H1 (cell line): ENCODE measurements at regions not wholly inside any gene's neighbourhood (a gene's known extent, or its start where the extent isn't known, plus 50 kb on each side); places are given as distances from the start of the nearest gene placed in this dataset.

ENCODE experiments used
- CTCF ChIA-PET: fragments of 300-600 bp; sonication (Branson Sonifier 250); formaldehyde crosslinking; loops from one replicate; lab custom pipeline; 2021; ENCODE audit not compliant: partially characterized antibody; lab: Charles Lee
- POLR2A ChIA-PET: fragments of 300-600 bp; sonication (Branson Sonifier 250); formaldehyde crosslinking; loops from one replicate; lab custom pipeline; 2021; ENCODE audit warnings: inconsistent platforms; ENCODE audit not compliant: partially characterized antibody; lab: Charles Lee
- DNase-seq, 2 experiments: peaks; one replicate each; pipeline versions ENCODE4 v3.0.0 to v3.0.0-alpha.2; 2010 to 2022; ENCODE audit warnings: low spot score in 2 of 2, low read depth in 1 of 2, mixed read lengths in 1 of 2
- FAIRE-seq: peaks from 2 replicates; lab custom pipeline; 2011; peaks lifted over from hg19 to GRCh38; lab: Jason Lieb, UNC
- H2AFZ ChIP-seq: 2 replicates; pipeline ENCODE4 v1.8.1; 2012; ENCODE audit warnings: low read length, inconsistent platforms
- H2AK5ac ChIP-seq: 2 replicates; pipeline ENCODE4 v1.6.1; 2013; ENCODE audit warnings: low read depth, low read length
- H2BK120ac ChIP-seq: replicated peaks from 2 replicates; pipeline ENCODE3; 2013; ENCODE audit warnings: low read depth, low read length, inconsistent platforms
- H2BK12ac ChIP-seq: 2 replicates; pipeline ENCODE4 v1.6.1; 2013; ENCODE audit warnings: low read depth, low read length
- H2BK15ac ChIP-seq: 2 replicates; pipeline ENCODE4 v1.6.1; 2013; ENCODE audit warnings: low read length
- H2BK20ac ChIP-seq: 2 replicates; pipeline ENCODE4 v1.6.1; 2013; ENCODE audit warnings: low read length
- H2BK5ac ChIP-seq: 2 replicates; pipeline ENCODE4 v1.6.1; 2013; ENCODE audit warnings: low read depth, low read length
- H3K14ac ChIP-seq: 2 replicates; pipeline ENCODE4 v1.6.1; 2013; ENCODE audit warnings: inconsistent platforms; ENCODE audit not compliant: insufficient read length
- H3K18ac ChIP-seq: 2 replicates; pipeline ENCODE4 v1.6.1; 2013; ENCODE audit warnings: low read length; ENCODE audit errors: extremely low read depth
- H3K23ac ChIP-seq: 2 replicates; pipeline ENCODE4 v1.6.1; 2013; ENCODE audit warnings: inconsistent platforms; ENCODE audit not compliant: insufficient read length
- H3K23me2 ChIP-seq: 2 replicates; pipeline ENCODE4 v1.6.1; 2013; ENCODE audit warnings: low read depth, low read length
- H3K27ac ChIP-seq: 2 replicates; pipeline ENCODE4 v1.6.1; 2011; ENCODE audit warnings: low read depth, low read length, inconsistent platforms
- H3K27me3 ChIP-seq, 4 experiments: replicated peaks in 1 of 4; 1 replicate in 1 of 4; 2 replicates in 3 of 4; pipeline versions ENCODE4 v1.6.1 to v1.8.1; 2011 to 2013; ENCODE audit warnings: low read length in 3 of 4, mild to moderate bottlenecking in 3 of 4, inconsistent platforms in 2 of 4, mixed read lengths in 2 of 4, moderate library complexity in 1 of 4; ENCODE audit not compliant: control insufficient read depth in 3 of 4, insufficient read depth in 3 of 4; ENCODE audit errors: extremely low read depth in 1 of 4
- H3K36me3 ChIP-seq, 4 experiments: 2 replicates each; pipeline versions ENCODE4 v1.6.1 to v1.8.1; 2011 to 2013; ENCODE audit warnings: mild to moderate bottlenecking in 4 of 4, low read length in 3 of 4, moderate library complexity in 2 of 4, control low read depth in 1 of 4, inconsistent platforms in 1 of 4; ENCODE audit not compliant: insufficient read depth in 4 of 4, control insufficient read depth in 2 of 4
- H3K4ac ChIP-seq: replicated peaks from 2 replicates; pipeline ENCODE3; 2013; ENCODE audit warnings: low read length, low read depth, mixed read lengths, inconsistent platforms; ENCODE audit not compliant: insufficient read length
- H3K4me1 ChIP-seq, 4 experiments: replicated peaks in 1 of 4; 1 replicate in 1 of 4; 2 replicates in 3 of 4; pipeline versions ENCODE4 v1.6.1 to v1.8.1; 2011 to 2013; ENCODE audit warnings: low read length in 3 of 4, inconsistent platforms in 2 of 4, mixed read lengths in 1 of 4; ENCODE audit not compliant: insufficient read depth in 4 of 4, control insufficient read depth in 3 of 4
- H3K4me2 ChIP-seq, 2 experiments: 2 replicates each; pipeline versions ENCODE4 v1.6.1 to v1.8.1; 2011 to 2013; ENCODE audit warnings: low read depth in 2 of 2, low read length in 2 of 2, control low read depth in 1 of 2, inconsistent platforms in 1 of 2, mild to moderate bottlenecking in 1 of 2; ENCODE audit not compliant: insufficient read depth in 1 of 2
- H3K4me3 ChIP-seq, 4 experiments: fragments of 200-600, 300-600 bp in 1 of 4; sonication (generic), shearing (Covaris generic), sonication (Bioruptor Twin) in 1 of 4; 2 replicates each; pipeline versions ENCODE4 v1.5.1 to v1.8.1; 2011 to 2016; ENCODE audit warnings: low read length in 4 of 4, low read depth in 3 of 4, control low read depth in 2 of 4, inconsistent platforms in 2 of 4, mild to moderate bottlenecking in 2 of 4, mixed read lengths in 1 of 4, moderate library complexity in 1 of 4; ENCODE audit not compliant: insufficient read depth in 2 of 4; ENCODE audit errors: extremely low read depth in 1 of 4
- H3K56ac ChIP-seq: replicated peaks from 2 replicates; pipeline ENCODE3; 2013; ENCODE audit warnings: low read depth, mild to moderate bottlenecking, mixed read lengths, low read length, inconsistent platforms; ENCODE audit not compliant: insufficient read length
- H3K79me1 ChIP-seq: 2 replicates; pipeline ENCODE4 v1.6.1; 2013; ENCODE audit warnings: low read depth, low read length, control low read depth
- H3K79me2 ChIP-seq, 2 experiments: 2 replicates each; pipeline versions ENCODE4 v1.6.1 to v1.8.1; 2012 to 2013; ENCODE audit warnings: low read length in 2 of 2, mild to moderate bottlenecking in 2 of 2, inconsistent platforms in 1 of 2; ENCODE audit not compliant: insufficient read depth in 2 of 2, control insufficient read depth in 1 of 2
- H3K9ac ChIP-seq, 4 experiments: replicated peaks in 1 of 4; 1 replicate in 1 of 4; 2 replicates in 3 of 4; pipeline versions ENCODE4 v1.6.1 to v1.8.1; 2011 to 2013; ENCODE audit warnings: low read depth in 3 of 4, low read length in 3 of 4, control low read depth in 2 of 4, mild to moderate bottlenecking in 2 of 4, moderate library complexity in 2 of 4, inconsistent platforms in 1 of 4; ENCODE audit errors: extremely low read depth in 1 of 4
- H3K9me3 ChIP-seq, 2 experiments: 2 replicates each; pipeline versions ENCODE4 v1.6.1 to v1.8.1; 2012 to 2013; ENCODE audit warnings: mild to moderate bottlenecking in 2 of 2, moderate library complexity in 2 of 2, control low read depth in 1 of 2, inconsistent platforms in 1 of 2, low read depth in 1 of 2, low read length in 1 of 2, mixed read lengths in 1 of 2; ENCODE audit not compliant: insufficient read depth in 2 of 2
- H4K20me1 ChIP-seq, 2 experiments: replicated peaks in 1 of 2; 2 replicates each; pipeline versions ENCODE3 to v1.8.1; 2011 to 2013; ENCODE audit warnings: inconsistent platforms in 2 of 2, low read length in 2 of 2, mild to moderate bottlenecking in 1 of 2; ENCODE audit not compliant: insufficient read depth in 2 of 2, control insufficient read depth in 1 of 2
- H4K5ac ChIP-seq: 2 replicates; pipeline ENCODE4 v1.6.1; 2013; ENCODE audit warnings: low read length, low read depth, mixed read lengths, inconsistent platforms; ENCODE audit not compliant: insufficient read length
- H4K8ac ChIP-seq: 2 replicates; pipeline ENCODE4 v1.8.0; 2013; ENCODE audit warnings: mild to moderate bottlenecking, moderate library complexity, low read length, inconsistent platforms; ENCODE audit not compliant: insufficient read depth; ENCODE audit errors: extremely low read depth
- H4K91ac ChIP-seq: replicated peaks from 2 replicates; pipeline ENCODE3; 2013; ENCODE audit warnings: low read length, mixed read lengths, inconsistent platforms; ENCODE audit not compliant: insufficient read length
- BACH1 ChIP-seq: IDR thresholded peaks from 2 replicates; pipeline ENCODE4 v1.6.1; 2012; ENCODE audit warnings: low read length, improper control_type of control experiment
- CBX5 ChIP-seq: fragments of 300-800, 300-1000 bp; sonication (generic); IDR thresholded peaks from 2 replicates; pipeline ENCODE4 v1.7.1; 2016; ENCODE audit warnings: antibody characterized with exemption, low read length, low read depth
- EZH2 ChIP-seq: fragments of 200-600 bp; sonication (generic); IDR thresholded peaks from 2 replicates; pipeline ENCODE4 v1.7.1; 2012; ENCODE audit warnings: low read depth, mild to moderate bottlenecking, moderate library complexity, low read length, inconsistent platforms; ENCODE audit not compliant: severe bottlenecking
- KDM4A ChIP-seq: IDR thresholded peaks from one replicate; pipeline ENCODE4 v1.7.1; 2012; ENCODE audit warnings: low read depth, mild to moderate bottlenecking, moderate library complexity, low read length, inconsistent platforms; ENCODE audit not compliant: severe bottlenecking
- WGBS, 2 experiments: shearing (Covaris generic) in 1 of 2; methylation state at CpG; one replicate each; pipeline versions ENCODE4 v1.1.6 to v1.1.7; 2013 to 2015; ENCODE audit warnings: low lambda C conversion rate in 2 of 2, mixed read lengths in 2 of 2, inconsistent platforms in 1 of 2, low coverage in 1 of 2, missing lambda C conversion rate in 1 of 2; ENCODE audit not compliant: insufficient replicate concordance in 2 of 2, insufficient coverage in 1 of 2, insufficient read length in 1 of 2; ENCODE audit errors: extremely low coverage in 1 of 2, missing lambda C conversion rate in 1 of 2; 5-methylcytosine and 5-hydroxymethylcytosine counted together

GRCh38 chr5:159833846-159834245 is 82.4 kb upstream of the ADRA1B start:
- no peaks in the 10 kb centered on the region for H3K79me2 ChIP-seq
- no peak overlapping the region for H2BK5ac ChIP-seq
- peaks cover 0 to 3% (median 0%) of the 10 kb centered on the region in 4 experiments; a peak in 1 of 7 replicates for H3K4me1 ChIP-seq
- 0 out of 2 replicates have a peak overlapping the region, but pooled peaks have one; percentile 15 for H2AFZ ChIP-seq
- no peak overlapping the region for H3K4me2 ChIP-seq
- WGBS, 2 experiments: 89% methylated on average over 6 of the region's 6 CpGs; no CpG with 5 or more reads in 1 of the 2 experiments
- no peak overlapping the region for H2BK120ac ChIP-seq
- H3K27ac ChIP-seq: no peak overlapping the region
- no peak overlapping the region for H4K8ac ChIP-seq
- H3K23ac ChIP-seq: no peak overlapping the region
- H3K9me3 ChIP-seq: no peaks in the 10 kb centered on the region
- no peaks in the 10 kb centered on the region for H3K79me1 ChIP-seq
- no peaks in the 10 kb centered on the region for H3K36me3 ChIP-seq
- FAIRE-seq (no peak), DNase-seq (no peak)
- no peak overlapping the region for H2AK5ac ChIP-seq
- no peak overlapping the region for H3K56ac ChIP-seq
- no peak overlapping the region for H4K5ac ChIP-seq
- H3K4me3 ChIP-seq: no peak overlapping the region
- ChIA-PET POLR2A (no interaction called here), CTCF (interaction anchor here (0.7 to 1.5 kb wide), 7 partner anchors 10 to 317 kb away, joined by 3 to 4 read pairs (median 3); no protein-coding TSS in a partner anchor)
- no peak overlapping the region for H4K91ac ChIP-seq
- no peak overlapping the region for H2BK20ac ChIP-seq
- no peak overlapping the region for H3K4ac ChIP-seq
- TF ChIP-seq EZH2 (no peak), CBX5 (no peak), BACH1 (no peak), KDM4A (no peak)
- no peak overlapping the region for H3K14ac ChIP-seq
- no peak overlapping the region for H2BK15ac ChIP-seq
- H3K18ac ChIP-seq: no peak overlapping the region
- no peaks in the 10 kb centered on the region; the same call in 1 of the 2 replicates for H3K23me2 ChIP-seq
- H3K27me3 ChIP-seq: no peaks in the 10 kb centered on the region
- no peak overlapping the region for H2BK12ac ChIP-seq
- no peaks in the 10 kb centered on the region for H4K20me1 ChIP-seq
- no peak overlapping the region for H3K9ac ChIP-seq
